BE2C (cell line): ENCODE measurements at regions not wholly inside any gene's neighbourhood (a gene's known extent, or its start where the extent isn't known, plus 50 kb on each side); places are given as distances from the start of the nearest gene placed in this dataset.
A peak's percentile ranks its signal among the peaks of the same experiment; 100 is the strongest.

Experiments
- DNase-seq: peaks from one replicate; pipeline ENCODE4 v3.0.0-alpha.2; 2020
- H3K27me3 ChIP-seq: fragments of 250-450 bp; sonication (Bioruptor Pico); 2 replicates; pipeline ENCODE4 v1.5.1; 2020; ENCODE audit warnings: mild to moderate bottlenecking
- H3K36me3 ChIP-seq: fragments of 250-450 bp; sonication (Bioruptor Pico); 2 replicates; pipeline ENCODE4 v1.5.1; 2020; ENCODE audit warnings: mild to moderate bottlenecking
- H3K4me1 ChIP-seq: fragments of 250-450 bp; sonication (Bioruptor Pico); 2 replicates; pipeline ENCODE4 v1.5.1; 2020
- H3K4me3 ChIP-seq: 2 replicates; pipeline ENCODE4 v1.5.1; 2011; ENCODE audit warnings: low read depth, low read length
- H3K9me3 ChIP-seq: fragments of 250-450 bp; sonication (Bioruptor Pico); 2 replicates; pipeline ENCODE4 v1.5.1; 2020
- CTCF ChIP-seq: IDR thresholded peaks from 2 replicates; pipeline ENCODE4 v1.5.1; 2012; ENCODE audit warnings: mild to moderate bottlenecking, low read depth, low read length

- Histone ChIP-seq H3K27me3 (no peaks in the 10 kb centered on the region), H3K4me1 (no peaks in the 10 kb centered on the region), H3K9me3 (no peaks in the 10 kb centered on the region), H3K36me3 (no peaks in the 10 kb centered on the region), H3K4me3 (no peak overlapping the region)
- no peak for DNase-seq
- no peak for TF ChIP-seq CTCF
These were observed 695.9 kb downstream of the TBC1D22A start for GRCh38 chr22:47458348-47458747.

GRCh38 chr22:47457509-47458300, 695.3 kb downstream of the TBC1D22A start:
- no peak for TF ChIP-seq CTCF
- Histone ChIP-seq H3K27me3 (no peaks in the 10 kb centered on the region), H3K4me3 (no peak overlapping the region), H3K4me1 (no peaks in the 10 kb centered on the region), H3K9me3 (no peaks in the 10 kb centered on the region), H3K36me3 (no peaks in the 10 kb centered on the region)
- DNase-seq, result no peak

GRCh38 chr22:47457021-47457420, 694.6 kb downstream of the TBC1D22A start:
- no peaks in the 10 kb centered on the region for H3K4me1 ChIP-seq
- no peaks in the 10 kb centered on the region for H3K9me3 ChIP-seq
- DNase-seq, result no peak
- no peak overlapping the region for H3K4me3 ChIP-seq
- no peaks in the 10 kb centered on the region for H3K27me3 ChIP-seq
- no peaks in the 10 kb centered on the region for H3K36me3 ChIP-seq
- TF ChIP-seq CTCF, result no peak

- no peak for TF ChIP-seq CTCF
- DNase-seq, result no peak
- Histone ChIP-seq H3K4me1 (no peaks in the 10 kb centered on the region), H3K27me3 (no peaks in the 10 kb centered on the region), H3K36me3 (no peaks in the 10 kb centered on the region), H3K4me3 (no peak overlapping the region), H3K9me3 (no peaks in the 10 kb centered on the region)
These were observed 693.6 kb downstream of the TBC1D22A start for GRCh38 chr22:47456031-47456430.

- DNase-seq, result no peak
- no peaks in the 10 kb centered on the region for H3K36me3 ChIP-seq
- no peak overlapping the region for H3K4me3 ChIP-seq
- no peaks in the 10 kb centered on the region for H3K27me3 ChIP-seq
- TF ChIP-seq CTCF, result no peak
- no peaks in the 10 kb centered on the region for H3K4me1 ChIP-seq
- no peaks in the 10 kb centered on the region for H3K9me3 ChIP-seq
These were observed 690.6 kb downstream of the TBC1D22A start for GRCh38 chr22:47453049-47453448.

GRCh38 chr22:47452184-47452583, 689.7 kb downstream of the TBC1D22A start:
- Histone ChIP-seq H3K36me3 (no peaks in the 10 kb centered on the region), H3K9me3 (no peaks in the 10 kb centered on the region), H3K4me1 (no peaks in the 10 kb centered on the region), H3K27me3 (no peaks in the 10 kb centered on the region), H3K4me3 (no peak overlapping the region)
- TF ChIP-seq CTCF, result peak; percentile 39
- no peak for DNase-seq
